ENCODE measurements at regions not wholly inside any gene's neighbourhood (a gene's known extent, or its start where the extent isn't known, plus 50 kb on each side); places are given as distances from the start of the nearest gene placed in this dataset.

DNA sequence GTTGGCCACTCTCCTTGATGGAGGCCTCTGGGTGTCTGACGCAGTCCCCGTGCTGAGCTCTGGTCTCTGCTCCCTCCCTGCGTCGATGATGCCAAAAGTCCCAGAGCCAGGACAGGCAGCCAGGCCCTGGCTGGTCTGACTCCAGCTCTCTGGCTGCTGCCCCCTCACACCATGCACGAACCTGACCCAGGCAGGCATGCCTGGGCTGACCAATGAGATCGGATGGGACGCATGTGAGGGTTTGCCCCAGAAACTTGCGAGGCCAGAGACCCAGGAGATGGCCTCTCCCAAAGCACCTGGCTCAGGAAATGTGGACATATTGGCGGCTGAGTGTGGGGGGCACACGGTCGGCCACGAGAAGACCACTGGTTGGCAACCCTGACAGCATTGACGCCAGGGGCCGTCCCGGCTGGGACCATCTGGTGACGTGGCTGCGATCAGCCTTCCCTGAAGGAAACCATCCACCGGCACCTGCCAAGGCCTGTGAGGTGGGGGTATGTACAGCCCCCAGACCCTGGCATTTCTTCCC, 51.2 kb upstream of the FRMD1 start:
- no peak overlapping the region for H3K27ac ChIP-seq
- intact Hi-C loops (cut with DNase I): no loop called here
- no peaks in the 10 kb centered on the region for H3K9me3 ChIP-seq
- 86% methylated on average over 6 of the region's 18 CpGs for WGBS (ENCODE audit: insufficient coverage, low coverage, low lambda C conversion rate, missing lambda C conversion rate)
- TF ChIP-seq POLR2A (IDR thresholded peaks at IDR 0.05): no peak
- TF ChIP-seq, protein P1, sequence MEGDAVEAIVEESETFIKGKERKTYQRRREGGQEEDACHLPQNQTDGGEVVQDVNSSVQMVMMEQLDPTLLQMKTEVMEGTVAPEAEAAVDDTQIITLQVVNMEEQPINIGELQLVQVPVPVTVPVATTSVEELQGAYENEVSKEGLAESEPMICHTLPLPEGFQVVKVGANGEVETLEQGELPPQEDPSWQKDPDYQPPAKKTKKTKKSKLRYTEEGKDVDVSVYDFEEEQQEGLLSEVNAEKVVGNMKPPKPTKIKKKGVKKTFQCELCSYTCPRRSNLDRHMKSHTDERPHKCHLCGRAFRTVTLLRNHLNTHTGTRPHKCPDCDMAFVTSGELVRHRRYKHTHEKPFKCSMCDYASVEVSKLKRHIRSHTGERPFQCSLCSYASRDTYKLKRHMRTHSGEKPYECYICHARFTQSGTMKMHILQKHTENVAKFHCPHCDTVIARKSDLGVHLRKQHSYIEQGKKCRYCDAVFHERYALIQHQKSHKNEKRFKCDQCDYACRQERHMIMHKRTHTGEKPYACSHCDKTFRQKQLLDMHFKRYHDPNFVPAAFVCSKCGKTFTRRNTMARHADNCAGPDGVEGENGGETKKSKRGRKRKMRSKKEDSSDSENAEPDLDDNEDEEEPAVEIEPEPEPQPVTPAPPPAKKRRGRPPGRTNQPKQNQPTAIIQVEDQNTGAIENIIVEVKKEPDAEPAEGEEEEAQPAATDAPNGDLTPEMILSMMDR (IDR thresholded peaks at IDR 0.05): no peak
- no peak overlapping the region for H3K4me3 ChIP-seq
- no peak for ATAC-seq
- H3K27me3 ChIP-seq: no peaks in the 10 kb centered on the region
- H3K36me3 ChIP-seq: no peaks in the 10 kb centered on the region
- peaks cover 0 to 4% (median 0%) of the 10 kb centered on the region in 4 donors for H3K4me1 ChIP-seq
- DNase-seq: no peak

DNA sequence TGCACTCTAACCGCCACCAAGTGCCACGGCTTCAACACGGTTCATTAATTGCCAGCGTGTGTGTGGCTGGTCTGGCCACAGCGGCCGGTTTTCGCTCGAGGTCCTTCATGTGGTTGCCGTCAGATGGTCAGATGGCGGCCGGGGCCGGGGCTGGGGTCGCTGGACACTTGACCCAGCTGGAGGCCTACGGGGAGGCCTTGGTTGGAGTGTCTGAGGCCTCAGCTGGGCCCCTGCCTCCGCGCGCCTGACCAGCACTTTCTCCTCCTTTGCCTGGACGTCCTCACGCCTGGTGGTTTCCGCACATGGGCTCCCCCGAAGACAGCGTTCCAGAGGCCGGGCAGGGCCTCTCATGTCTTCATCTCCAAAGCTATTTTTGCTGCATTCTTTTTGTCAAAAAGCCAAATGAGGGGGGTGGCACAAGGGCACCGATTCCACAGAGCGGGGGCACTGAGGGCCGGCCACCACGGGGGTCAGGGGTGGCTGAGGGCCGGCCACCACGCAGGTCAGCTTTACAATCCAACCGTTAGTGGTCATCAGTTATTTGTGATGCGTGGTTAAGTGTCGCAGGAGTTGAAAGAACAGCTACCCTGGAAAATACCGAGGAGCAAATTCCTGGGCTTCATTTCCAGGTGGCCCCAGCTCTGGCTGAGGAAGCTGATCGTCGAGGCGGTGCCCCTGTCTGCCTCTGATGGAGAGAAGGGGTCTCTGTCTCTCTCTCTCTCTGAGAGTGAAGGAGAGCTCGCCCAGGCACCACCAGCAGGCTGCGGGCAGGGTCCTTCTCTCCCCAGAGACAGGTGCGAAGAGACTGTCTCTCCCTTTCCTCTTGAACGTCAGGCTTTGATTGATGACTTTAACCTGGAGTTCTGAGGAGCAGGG, 50.5 kb upstream of the FRMD1 start:
- Histone ChIP-seq H3K4me1 (peaks cover 0 to 4% (median 0%) of the 10 kb centered on the region in 4 donors), H3K36me3 (no peaks in the 10 kb centered on the region), H3K9me3 (no peaks in the 10 kb centered on the region), H3K27ac (no peak overlapping the region), H3K4me3 (no peak overlapping the region), H3K27me3 (no peaks in the 10 kb centered on the region)
- intact Hi-C loops (cut with DNase I): no loop called here
- TF ChIP-seq, protein P1 (IDR thresholded peaks at IDR 0.05): no peak
- TF ChIP-seq POLR2A (IDR thresholded peaks at IDR 0.05): no peak
- ATAC-seq (no peak), DNase-seq (no peak)
- WGBS (ENCODE audit: insufficient coverage, low coverage, low lambda C conversion rate, missing lambda C conversion rate): 86% methylated on average over 12 of the region's 40 CpGs

DNA sequence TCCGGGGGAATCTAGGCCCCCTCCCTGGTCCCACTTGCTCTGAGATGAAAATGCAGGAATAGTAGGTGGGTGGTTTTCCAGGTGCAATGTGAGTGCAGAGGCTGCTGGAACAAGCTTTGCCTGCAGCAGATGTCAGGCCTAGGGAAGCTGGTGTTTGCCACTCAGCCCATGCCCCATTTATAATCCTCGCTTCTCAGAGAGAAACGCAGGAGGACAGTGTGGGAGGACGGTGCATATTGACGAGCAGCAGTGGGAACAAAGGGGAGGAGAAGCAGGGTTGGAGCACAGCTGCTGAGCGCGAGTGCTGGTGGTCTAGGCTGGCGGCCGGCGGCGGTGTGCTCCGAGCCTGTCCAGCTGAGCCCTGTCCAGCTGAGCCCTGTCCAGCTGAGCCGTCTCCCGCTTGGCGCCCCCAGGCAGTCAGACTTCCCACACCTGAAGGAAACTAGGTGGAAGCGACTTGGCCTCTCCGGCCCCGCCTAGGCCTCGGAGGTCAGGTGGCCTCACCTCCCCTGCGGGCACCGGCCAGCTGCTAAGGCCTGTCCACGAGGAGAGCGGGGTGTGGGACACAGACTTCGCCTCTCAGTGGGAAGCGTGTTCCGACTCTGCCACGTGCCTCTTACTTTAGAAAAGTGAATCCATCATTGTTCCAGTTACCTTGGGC, 49.7 kb upstream of the FRMD1 start:
- ATAC-seq (no peak), DNase-seq (no peak)
- peaks cover 0 to 4% (median 0%) of the 10 kb centered on the region in 4 donors for H3K4me1 ChIP-seq
- no peaks in the 10 kb centered on the region for H3K9me3 ChIP-seq
- WGBS (ENCODE audit: insufficient coverage, low coverage, low lambda C conversion rate, missing lambda C conversion rate): 71% methylated on average over 3 of the region's 27 CpGs
- no peak for TF ChIP-seq POLR2A (IDR thresholded peaks at IDR 0.05)
- TF ChIP-seq, protein P1 (IDR thresholded peaks at IDR 0.05): no peak
- intact Hi-C loops (cut with DNase I): no loop called here
- no peak overlapping the region for H3K4me3 ChIP-seq
- H3K27me3 ChIP-seq: no peaks in the 10 kb centered on the region
- no peaks in the 10 kb centered on the region for H3K36me3 ChIP-seq
- H3K27ac ChIP-seq: no peak overlapping the region

All from right lobe of liver (tissue), 6 donors.